HG02588 (cell line): ENCODE measurements at regions not wholly inside any gene's neighbourhood (a gene's known extent, or its start where the extent isn't known, plus 50 kb on each side); places are given as distances from the start of the nearest gene placed in this dataset.
"Not testable (repeated sequence)": the region's sequence is repeated elsewhere in the genome, so short reads cannot be mapped to it uniquely, and the experiment has no call there.

Experiments used
- ATAC-seq: cut with Tn5 transposase; IDR thresholded peaks from one replicate; pipeline ENCODE4 v1.9.1; 2021; ENCODE audit warnings: mild to moderate bottlenecking, moderate library complexity; ENCODE audit not compliant: unreplicated experiment

- ATAC-seq = no peak
Measured at GRCh38 chr12:60437297-60437696, 841.5 kb downstream of the SLC16A7 start.

DNA sequence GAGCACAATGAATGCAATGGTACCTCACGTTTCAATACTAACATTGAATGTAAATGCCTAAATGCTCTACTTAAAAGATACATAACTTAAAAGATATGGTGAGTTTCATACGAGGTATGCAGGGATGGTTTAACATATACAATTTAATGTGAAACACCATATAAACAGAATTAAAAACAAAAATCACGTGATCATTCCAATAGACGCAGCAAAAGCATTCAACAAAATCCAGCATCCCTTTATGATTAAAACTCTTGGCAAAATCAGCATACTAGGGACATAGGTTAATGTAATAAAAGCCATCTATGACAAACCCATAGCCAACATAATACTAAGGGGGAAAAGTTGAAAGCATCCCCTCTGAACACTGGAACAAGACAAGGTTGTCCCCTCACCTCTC, 845.7 kb downstream of the SLC16A7 start:
- ATAC-seq = no peak

DNA sequence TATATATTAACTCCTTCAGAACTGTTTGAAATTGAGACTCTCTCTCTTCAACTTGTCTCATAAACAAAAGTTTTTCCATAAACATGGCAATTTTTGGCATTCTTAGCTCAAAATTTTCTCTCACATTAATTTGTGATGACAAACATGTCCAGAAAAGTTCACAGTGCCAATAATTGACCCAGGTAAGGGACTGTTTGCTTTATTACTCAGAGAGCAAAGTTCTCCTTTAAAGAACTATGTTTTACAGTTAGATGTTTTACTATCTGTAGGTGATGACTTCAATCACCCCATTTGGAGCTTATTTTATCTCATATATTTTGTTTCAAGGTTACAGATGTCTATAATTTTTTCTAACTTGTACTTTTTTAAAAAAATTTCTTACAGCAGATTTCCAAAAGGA, 855.6 kb downstream of the SLC16A7 start:
- ATAC-seq = no peak

DNA sequence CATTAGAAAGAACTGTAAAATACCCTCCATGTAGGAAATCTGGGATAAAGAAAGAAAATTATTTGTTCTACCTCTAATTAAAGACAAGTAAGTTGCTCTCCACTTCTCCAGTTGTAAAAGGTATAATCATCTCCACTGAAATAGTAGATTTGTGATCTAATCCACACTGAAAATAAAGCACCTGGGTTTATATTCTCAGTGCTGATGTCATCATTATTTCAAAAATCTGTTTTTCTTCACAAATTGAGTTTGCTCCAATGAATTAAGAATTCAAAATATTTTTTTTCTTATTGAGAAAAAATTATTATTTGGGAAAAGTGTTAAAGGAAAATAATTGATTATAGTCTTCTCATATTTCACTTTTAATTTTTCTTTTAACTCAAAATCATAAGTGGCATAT, 869.2 kb downstream of the SLC16A7 start:
- no peak for ATAC-seq

DNA sequence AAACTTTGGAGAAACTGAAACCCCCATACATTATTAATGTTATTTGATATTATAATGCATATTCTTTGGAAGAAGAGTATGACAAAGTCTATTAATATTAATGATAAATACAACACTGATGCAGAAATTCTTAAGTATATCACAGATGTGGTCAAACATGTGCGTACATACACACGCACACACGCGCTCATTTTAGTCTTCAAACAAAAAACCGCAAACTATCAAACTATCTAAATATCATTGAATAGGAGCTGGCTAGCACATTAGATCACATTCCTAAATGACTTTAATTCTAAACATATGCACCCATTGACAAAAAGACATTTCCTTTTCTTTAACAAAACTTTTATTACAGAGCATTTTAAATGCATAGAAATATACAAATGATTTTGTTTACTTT, 872.7 kb downstream of the SLC16A7 start:
- no peak for ATAC-seq

GRCh38 chr12:60475825-60476224, 880.0 kb downstream of the SLC16A7 start:
- no peak for ATAC-seq

DNA sequence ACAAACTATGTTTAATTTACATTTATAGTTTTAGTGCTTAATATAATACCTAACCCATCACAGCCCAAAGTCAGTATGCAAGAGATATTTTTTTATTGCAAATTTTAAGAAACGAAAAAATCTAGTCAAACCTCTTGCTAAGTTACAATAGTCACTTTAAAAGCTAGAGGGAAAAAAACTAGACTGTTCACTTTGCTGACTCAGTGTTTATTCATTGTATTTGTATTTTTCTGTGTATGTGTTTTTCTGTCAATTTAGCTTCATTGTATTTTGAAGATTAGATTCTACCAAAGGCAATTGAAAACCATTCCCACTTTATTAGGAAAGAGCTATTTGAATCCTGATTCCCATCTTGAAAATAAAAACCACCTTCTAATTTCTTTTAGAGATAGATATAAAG, 891.5 kb downstream of the SLC16A7 start:
- ATAC-seq = no peak

- no peak for ATAC-seq
Measured at GRCh38 chr12:60489071-60489470, 893.2 kb downstream of the SLC16A7 start.

GRCh38 chr12:60494244-60494643, 898.4 kb downstream of the SLC16A7 start:
- ATAC-seq = no peak

GRCh38 chr12:60498656-60499055, 902.8 kb downstream of the SLC16A7 start:
- ATAC-seq = no peak

GRCh38 chr12:60501124-60501729, 905.4 kb downstream of the SLC16A7 start:
- ATAC-seq = no peak

DNA sequence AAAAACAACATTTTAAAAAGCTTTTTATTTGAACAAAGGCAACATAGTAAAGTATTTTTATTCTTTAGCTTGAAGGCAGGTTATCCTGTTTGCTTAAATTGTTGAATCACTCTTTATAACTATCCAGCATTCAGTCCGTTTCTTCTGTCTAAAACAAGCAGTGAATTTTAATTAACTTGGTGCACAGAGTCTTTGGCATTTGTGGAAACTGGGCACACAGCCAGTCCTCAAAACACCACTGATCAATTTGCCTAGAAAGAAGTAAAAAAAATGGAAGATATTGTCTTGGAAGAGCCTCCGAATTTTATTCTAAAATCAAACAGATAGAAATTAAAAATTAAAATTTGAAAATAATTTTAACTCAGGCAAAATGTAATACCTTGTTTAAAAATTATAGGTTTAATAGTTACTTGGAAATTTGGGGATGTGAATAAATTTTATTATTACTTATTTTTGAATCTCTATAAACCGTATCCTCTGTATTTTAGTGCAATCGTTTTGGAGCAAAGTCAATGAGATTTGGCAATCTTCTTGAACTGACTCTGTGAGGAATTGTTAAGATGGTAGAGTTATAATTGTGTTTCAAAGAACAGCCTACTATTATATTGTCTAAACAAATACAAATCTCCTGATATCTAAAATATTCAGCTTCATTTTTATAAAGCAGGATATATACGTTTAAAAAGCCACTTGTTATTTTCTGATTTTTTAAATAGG, 927.0 kb downstream of the SLC16A7 start:
- no peak for ATAC-seq

DNA sequence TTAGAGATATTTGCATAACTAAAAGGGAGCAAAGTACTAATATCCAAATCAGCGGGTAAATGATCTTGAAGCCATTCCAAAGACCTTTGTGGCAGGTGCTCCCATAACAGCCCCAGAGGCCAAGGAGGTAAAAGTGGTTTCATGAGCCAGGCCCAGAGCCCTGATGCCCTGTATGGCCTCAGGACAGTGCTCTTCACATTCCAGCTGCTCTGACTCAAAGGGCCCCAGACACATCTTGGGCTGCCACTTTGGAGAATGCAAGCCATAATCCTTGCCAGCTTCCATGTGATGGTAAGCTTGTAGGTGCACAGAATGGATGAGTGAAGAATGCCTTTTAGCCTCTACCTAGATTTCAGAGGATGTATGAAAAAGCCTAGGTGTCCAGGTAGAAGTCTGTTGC, 933.4 kb downstream of the SLC16A7 start:
- ATAC-seq = no peak

- no peak for ATAC-seq
Measured at GRCh38 chr12:60529723-60530122, 933.9 kb downstream of the SLC16A7 start.

- ATAC-seq = no peak
Measured at GRCh38 chr12:60535363-60535762, 939.5 kb downstream of the SLC16A7 start.

DNA sequence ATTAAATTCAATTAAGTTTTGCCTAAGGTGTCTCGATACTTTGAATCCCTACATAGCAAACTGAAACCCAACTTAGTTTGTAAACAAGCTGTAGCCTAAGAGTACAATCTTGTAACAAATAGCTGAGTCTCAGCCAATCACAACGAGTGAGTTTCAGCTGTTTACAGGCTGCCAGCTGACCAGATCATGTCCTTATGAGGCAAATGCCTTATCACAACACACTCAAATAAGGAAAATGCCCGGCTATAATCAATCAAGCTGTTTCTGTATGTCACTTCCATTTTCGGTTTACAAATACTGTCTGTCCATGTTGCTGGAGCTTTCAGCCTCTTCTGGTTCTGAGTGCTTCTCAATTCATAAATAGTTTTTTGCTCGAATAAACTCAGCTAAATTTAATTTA, 943.8 kb downstream of the SLC16A7 start:
- no peak for ATAC-seq

- ATAC-seq = no peak
Measured at GRCh38 chr12:60568914-60569313, 973.1 kb downstream of the SLC16A7 start.

DNA sequence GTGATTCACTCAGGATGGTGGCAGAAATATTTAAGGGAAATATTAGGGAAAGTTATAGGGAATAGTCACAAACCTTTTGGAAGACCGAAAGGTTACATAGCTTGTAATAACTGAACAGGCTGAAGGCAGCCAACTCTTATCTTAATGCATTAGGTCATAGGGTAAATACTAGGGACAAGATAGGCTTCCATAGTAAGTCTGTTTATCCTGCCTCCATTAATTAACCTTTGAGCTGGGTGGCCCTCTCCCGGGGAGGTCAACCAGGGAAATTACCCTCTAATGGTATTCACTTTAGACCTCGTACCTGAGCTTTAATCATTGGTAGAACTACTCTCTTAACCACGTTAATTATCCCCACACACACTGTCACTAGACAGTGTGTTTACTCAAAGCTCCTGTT, 981.8 kb downstream of the SLC16A7 start:
- ATAC-seq = no peak

GRCh38 chr12:60587664-60588063, 991.8 kb downstream of the SLC16A7 start:
- not testable (repeated sequence) for ATAC-seq

DNA sequence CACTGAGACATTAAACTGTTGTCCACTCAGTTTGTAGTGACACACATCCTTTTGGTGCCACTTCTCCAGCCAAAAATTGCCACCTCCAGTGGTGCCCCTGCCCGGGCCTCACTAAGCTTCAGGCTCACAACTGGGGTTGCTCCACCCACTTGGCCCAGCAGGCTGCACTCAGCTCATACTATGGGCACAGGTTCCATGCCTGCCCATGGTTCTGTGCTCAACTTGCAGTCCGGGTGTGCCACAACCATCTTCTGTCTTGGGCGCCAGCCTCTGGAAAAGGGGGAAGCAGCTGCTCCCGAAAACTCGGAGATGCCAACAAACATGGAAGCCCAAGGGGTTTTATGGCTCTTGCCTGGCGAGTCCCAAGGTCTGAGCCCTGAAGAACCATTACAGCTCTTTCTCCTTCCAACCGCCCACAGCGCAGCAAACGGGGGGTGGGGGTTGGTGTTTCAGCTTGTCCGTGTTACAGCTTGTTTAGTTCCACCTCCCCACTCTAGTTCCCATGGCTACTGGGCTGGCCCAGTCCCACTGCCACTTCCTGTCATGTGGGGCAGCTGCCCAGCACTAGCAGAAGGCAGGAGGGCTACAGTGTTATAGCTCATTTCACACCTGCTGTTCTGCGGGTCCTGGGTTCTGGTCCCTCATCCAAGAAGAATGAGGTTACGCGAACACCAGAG, 998.3 kb downstream of the SLC16A7 start:
- ATAC-seq = no peak

GRCh38 chr12:60602601-60603000, 1006.8 kb downstream of the SLC16A7 start:
- no peak for ATAC-seq

- ATAC-seq = not testable (repeated sequence)
Measured at GRCh38 chr12:60603475-60603874, 1007.6 kb downstream of the SLC16A7 start.
